HEK293 (cell line): ENCODE measurements at regions not wholly inside any gene's neighbourhood (a gene's known extent, or its start where the extent isn't known, plus 50 kb on each side); places are given as distances from the start of the nearest gene placed in this dataset.

Experiments
- TCF7L2 ChIP-seq: IDR thresholded peaks from 2 replicates; pipeline ENCODE4 v1.6.1; 2011; ENCODE audit warnings: low read depth, mild to moderate bottlenecking, inconsistent platforms, low read length, moderate library complexity, borderline replicate concordance
- ZNF19 ChIP-seq: fragments of 450-650 bp; formaldehyde crosslinking; IDR thresholded peaks from 2 replicates; pipeline ENCODE4; 2016; ENCODE audit warnings: missing biosample characterization, missing genetic modification characterization, low read depth
- ZNF24 ChIP-seq: fragments of 450-650 bp; formaldehyde crosslinking; IDR thresholded peaks from 2 replicates; pipeline ENCODE4 v1.5.1; 2016; ENCODE audit warnings: missing biosample characterization, missing genetic modification characterization
- ZNF394 ChIP-seq: fragments of 450-650 bp; formaldehyde crosslinking; IDR thresholded peaks from 2 replicates; pipeline ENCODE4 v1.5.1; 2016; ENCODE audit warnings: missing biosample characterization, missing genetic modification characterization, mild to moderate bottlenecking, moderate library complexity, borderline replicate concordance
- ZNF560 ChIP-seq: fragments of 450-650 bp; formaldehyde crosslinking; IDR thresholded peaks from 2 replicates; pipeline ENCODE4 v1.5.1; 2017; ENCODE audit warnings: missing biosample characterization, missing genetic modification characterization, borderline replicate concordance
- ZNF777 ChIP-seq: fragments of 450-650 bp; formaldehyde crosslinking; IDR thresholded peaks from 2 replicates; pipeline ENCODE4 v1.5.1; 2017; ENCODE audit warnings: missing biosample characterization, missing genetic modification characterization, borderline replicate concordance
- TF ChIP-seq, protein P1 (sequence below): fragments of 450-650 bp; formaldehyde crosslinking; IDR thresholded peaks from 2 replicates; pipeline ENCODE4 v1.5.1; 2016; ENCODE audit warnings: missing biosample characterization, missing genetic modification characterization
- TF ChIP-seq, protein P2 (sequence below): fragments of 450-650 bp; formaldehyde crosslinking; IDR thresholded peaks from 2 replicates; pipeline ENCODE4 v1.5.1; 2016; ENCODE audit warnings: missing biosample characterization, missing genetic modification characterization
- TF ChIP-seq, protein P3 (sequence below): fragments of 450-650 bp; formaldehyde crosslinking; IDR thresholded peaks from 2 replicates; pipeline ENCODE4 v1.5.1; 2016; ENCODE audit warnings: missing biosample characterization, missing genetic modification characterization
- TF ChIP-seq, protein P4 (sequence below): fragments of 450-650 bp; formaldehyde crosslinking; conservative IDR thresholded peaks from 2 replicates; pipeline ENCODE4 v1.5.1; 2016; ENCODE audit warnings: low read depth, missing biosample characterization, missing genetic modification characterization

DNA sequence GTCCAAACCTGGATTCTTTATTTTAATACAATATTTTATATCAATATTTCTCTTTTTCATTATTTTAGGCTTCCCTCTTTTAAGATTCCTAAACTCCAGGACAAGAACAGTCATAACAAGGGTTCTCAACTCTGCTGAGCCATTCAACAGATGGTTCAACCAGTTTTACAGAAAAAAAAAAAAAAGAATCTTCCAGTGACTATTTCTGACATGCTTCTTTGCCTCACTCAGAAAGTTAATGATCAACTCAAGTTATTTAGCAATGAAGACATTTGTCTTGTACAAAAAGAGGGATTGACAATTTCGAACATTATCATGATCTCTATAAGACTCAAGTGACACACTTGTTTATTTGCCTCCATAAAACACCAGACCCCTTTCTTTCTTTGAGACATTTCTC is 282.6 kb upstream of the GRID2 start:
- TF ChIP-seq ZNF560 (tag by site-specific recombination): no peak
- TF ChIP-seq ZNF777 (tag by site-specific recombination): no peak
- TF ChIP-seq ZNF19 (tag by site-specific recombination): no peak
- TF ChIP-seq ZNF24 (tag by site-specific recombination): no peak
- no peak for TF ChIP-seq TCF7L2
- TF ChIP-seq, protein P1, sequence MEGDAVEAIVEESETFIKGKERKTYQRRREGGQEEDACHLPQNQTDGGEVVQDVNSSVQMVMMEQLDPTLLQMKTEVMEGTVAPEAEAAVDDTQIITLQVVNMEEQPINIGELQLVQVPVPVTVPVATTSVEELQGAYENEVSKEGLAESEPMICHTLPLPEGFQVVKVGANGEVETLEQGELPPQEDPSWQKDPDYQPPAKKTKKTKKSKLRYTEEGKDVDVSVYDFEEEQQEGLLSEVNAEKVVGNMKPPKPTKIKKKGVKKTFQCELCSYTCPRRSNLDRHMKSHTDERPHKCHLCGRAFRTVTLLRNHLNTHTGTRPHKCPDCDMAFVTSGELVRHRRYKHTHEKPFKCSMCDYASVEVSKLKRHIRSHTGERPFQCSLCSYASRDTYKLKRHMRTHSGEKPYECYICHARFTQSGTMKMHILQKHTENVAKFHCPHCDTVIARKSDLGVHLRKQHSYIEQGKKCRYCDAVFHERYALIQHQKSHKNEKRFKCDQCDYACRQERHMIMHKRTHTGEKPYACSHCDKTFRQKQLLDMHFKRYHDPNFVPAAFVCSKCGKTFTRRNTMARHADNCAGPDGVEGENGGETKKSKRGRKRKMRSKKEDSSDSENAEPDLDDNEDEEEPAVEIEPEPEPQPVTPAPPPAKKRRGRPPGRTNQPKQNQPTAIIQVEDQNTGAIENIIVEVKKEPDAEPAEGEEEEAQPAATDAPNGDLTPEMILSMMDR (tag by site-specific recombination): no peak
- TF ChIP-seq, protein P2, sequence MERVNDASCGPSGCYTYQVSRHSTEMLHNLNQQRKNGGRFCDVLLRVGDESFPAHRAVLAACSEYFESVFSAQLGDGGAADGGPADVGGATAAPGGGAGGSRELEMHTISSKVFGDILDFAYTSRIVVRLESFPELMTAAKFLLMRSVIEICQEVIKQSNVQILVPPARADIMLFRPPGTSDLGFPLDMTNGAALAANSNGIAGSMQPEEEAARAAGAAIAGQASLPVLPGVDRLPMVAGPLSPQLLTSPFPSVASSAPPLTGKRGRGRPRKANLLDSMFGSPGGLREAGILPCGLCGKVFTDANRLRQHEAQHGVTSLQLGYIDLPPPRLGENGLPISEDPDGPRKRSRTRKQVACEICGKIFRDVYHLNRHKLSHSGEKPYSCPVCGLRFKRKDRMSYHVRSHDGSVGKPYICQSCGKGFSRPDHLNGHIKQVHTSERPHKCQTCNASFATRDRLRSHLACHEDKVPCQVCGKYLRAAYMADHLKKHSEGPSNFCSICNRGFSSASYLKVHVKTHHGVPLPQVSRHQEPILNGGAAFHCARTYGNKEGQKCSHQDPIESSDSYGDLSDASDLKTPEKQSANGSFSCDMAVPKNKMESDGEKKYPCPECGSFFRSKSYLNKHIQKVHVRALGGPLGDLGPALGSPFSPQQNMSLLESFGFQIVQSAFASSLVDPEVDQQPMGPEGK: no peak
- TF ChIP-seq, protein P3, sequence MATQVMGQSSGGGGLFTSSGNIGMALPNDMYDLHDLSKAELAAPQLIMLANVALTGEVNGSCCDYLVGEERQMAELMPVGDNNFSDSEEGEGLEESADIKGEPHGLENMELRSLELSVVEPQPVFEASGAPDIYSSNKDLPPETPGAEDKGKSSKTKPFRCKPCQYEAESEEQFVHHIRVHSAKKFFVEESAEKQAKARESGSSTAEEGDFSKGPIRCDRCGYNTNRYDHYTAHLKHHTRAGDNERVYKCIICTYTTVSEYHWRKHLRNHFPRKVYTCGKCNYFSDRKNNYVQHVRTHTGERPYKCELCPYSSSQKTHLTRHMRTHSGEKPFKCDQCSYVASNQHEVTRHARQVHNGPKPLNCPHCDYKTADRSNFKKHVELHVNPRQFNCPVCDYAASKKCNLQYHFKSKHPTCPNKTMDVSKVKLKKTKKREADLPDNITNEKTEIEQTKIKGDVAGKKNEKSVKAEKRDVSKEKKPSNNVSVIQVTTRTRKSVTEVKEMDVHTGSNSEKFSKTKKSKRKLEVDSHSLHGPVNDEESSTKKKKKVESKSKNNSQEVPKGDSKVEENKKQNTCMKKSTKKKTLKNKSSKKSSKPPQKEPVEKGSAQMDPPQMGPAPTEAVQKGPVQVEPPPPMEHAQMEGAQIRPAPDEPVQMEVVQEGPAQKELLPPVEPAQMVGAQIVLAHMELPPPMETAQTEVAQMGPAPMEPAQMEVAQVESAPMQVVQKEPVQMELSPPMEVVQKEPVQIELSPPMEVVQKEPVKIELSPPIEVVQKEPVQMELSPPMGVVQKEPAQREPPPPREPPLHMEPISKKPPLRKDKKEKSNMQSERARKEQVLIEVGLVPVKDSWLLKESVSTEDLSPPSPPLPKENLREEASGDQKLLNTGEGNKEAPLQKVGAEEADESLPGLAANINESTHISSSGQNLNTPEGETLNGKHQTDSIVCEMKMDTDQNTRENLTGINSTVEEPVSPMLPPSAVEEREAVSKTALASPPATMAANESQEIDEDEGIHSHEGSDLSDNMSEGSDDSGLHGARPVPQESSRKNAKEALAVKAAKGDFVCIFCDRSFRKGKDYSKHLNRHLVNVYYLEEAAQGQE (tag by site-specific recombination): no peak
- no peak for TF ChIP-seq ZNF394
- TF ChIP-seq, protein P4, sequence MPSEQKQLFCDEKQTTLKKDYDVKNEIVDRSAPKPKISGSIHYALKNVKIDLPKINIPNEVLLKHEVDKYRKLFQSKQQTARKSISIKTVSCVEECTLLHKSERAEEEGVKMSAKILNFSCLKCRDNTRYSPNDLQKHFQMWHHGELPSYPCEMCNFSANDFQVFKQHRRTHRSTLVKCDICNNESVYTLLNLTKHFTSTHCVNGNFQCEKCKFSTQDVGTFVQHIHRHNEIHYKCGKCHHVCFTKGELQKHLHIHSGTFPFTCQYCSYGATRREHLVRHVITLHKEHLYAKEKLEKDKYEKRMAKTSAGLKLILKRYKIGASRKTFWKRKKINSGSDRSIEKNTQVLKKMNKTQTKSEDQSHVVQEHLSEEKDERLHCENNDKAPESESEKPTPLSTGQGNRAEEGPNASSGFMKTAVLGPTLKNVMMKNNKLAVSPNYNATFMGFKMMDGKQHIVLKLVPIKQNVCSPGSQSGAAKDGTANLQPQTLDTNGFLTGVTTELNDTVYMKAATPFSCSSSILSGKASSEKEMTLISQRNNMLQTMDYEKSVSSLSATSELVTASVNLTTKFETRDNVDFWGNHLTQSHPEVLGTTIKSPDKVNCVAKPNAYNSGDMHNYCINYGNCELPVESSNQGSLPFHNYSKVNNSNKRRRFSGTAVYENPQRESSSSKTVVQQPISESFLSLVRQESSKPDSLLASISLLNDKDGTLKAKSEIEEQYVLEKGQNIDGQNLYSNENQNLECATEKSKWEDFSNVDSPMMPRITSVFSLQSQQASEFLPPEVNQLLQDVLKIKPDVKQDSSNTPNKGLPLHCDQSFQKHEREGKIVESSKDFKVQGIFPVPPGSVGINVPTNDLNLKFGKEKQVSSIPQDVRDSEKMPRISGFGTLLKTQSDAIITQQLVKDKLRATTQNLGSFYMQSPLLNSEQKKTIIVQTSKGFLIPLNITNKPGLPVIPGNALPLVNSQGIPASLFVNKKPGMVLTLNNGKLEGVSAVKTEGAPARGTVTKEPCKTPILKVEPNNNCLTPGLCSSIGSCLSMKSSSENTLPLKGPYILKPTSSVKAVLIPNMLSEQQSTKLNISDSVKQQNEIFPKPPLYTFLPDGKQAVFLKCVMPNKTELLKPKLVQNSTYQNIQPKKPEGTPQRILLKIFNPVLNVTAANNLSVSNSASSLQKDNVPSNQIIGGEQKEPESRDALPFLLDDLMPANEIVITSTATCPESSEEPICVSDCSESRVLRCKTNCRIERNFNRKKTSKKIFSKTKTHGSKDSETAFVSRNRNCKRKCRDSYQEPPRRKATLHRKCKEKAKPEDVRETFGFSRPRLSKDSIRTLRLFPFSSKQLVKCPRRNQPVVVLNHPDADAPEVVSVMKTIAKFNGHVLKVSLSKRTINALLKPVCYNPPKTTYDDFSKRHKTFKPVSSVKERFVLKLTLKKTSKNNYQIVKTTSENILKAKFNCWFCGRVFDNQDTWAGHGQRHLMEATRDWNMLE (tag by site-specific recombination): no peak
